AG09319 (cell line): ENCODE measurements at regions not wholly inside any gene's neighbourhood (a gene's known extent, or its start where the extent isn't known, plus 50 kb on each side); places are given as distances from the start of the nearest gene placed in this dataset.

Experiments used
- DNase-seq: peaks from one replicate; pipeline ENCODE4 v3.0.0-alpha.2; 2010; ENCODE audit warnings: low read depth; ENCODE audit errors: extremely low read depth
- CTCF ChIP-seq: IDR thresholded peaks from 2 replicates; pipeline ENCODE4 v1.5.1; 2011; ENCODE audit warnings: low read depth, mild to moderate bottlenecking, inconsistent platforms, low read length, moderate library complexity

- no peak for TF ChIP-seq CTCF
- no peak for DNase-seq
Observed at GRCh38 chr2:139645617-139646016, 865.4 kb upstream of the NXPH2 start.

GRCh38 chr2:139643139-139643538 is 862.9 kb upstream of the NXPH2 start:
- no peak for TF ChIP-seq CTCF
- DNase-seq, result no peak

GRCh38 chr2:139631966-139632365 is 851.8 kb upstream of the NXPH2 start:
- no peak for DNase-seq

GRCh38 chr2:139628931-139629330 is 848.7 kb upstream of the NXPH2 start:
- DNase-seq, result no peak
- no peak for TF ChIP-seq CTCF

More at GRCh38 chr2:139631966-139632365, 851.8 kb upstream of the NXPH2 start:
- TF ChIP-seq CTCF, result no peak

- DNase-seq, result no peak
- no peak for TF ChIP-seq CTCF
Observed at GRCh38 chr2:139626128-139626527, 845.9 kb upstream of the NXPH2 start.

GRCh38 chr2:139622691-139623090 is 842.5 kb upstream of the NXPH2 start:
- no peak for DNase-seq

GRCh38 chr2:139617747-139618146 is 837.6 kb upstream of the NXPH2 start:
- TF ChIP-seq CTCF, result no peak
- DNase-seq, result no peak

More at GRCh38 chr2:139622691-139623090, 842.5 kb upstream of the NXPH2 start:
- TF ChIP-seq CTCF, result no peak
